ENCODE measurements at regions not wholly inside any gene's neighbourhood (a gene's known extent, or its start where the extent isn't known, plus 50 kb on each side); places are given as distances from the start of the nearest gene placed in this dataset.
"Not testable (repeated sequence)": the region's sequence is repeated elsewhere in the genome, so short reads cannot be mapped to it uniquely, and the experiment has no call there.

- TF ChIP-seq, protein P1, sequence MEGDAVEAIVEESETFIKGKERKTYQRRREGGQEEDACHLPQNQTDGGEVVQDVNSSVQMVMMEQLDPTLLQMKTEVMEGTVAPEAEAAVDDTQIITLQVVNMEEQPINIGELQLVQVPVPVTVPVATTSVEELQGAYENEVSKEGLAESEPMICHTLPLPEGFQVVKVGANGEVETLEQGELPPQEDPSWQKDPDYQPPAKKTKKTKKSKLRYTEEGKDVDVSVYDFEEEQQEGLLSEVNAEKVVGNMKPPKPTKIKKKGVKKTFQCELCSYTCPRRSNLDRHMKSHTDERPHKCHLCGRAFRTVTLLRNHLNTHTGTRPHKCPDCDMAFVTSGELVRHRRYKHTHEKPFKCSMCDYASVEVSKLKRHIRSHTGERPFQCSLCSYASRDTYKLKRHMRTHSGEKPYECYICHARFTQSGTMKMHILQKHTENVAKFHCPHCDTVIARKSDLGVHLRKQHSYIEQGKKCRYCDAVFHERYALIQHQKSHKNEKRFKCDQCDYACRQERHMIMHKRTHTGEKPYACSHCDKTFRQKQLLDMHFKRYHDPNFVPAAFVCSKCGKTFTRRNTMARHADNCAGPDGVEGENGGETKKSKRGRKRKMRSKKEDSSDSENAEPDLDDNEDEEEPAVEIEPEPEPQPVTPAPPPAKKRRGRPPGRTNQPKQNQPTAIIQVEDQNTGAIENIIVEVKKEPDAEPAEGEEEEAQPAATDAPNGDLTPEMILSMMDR (IDR thresholded peaks at IDR 0.05): peak; percentile 11; the same call in 1 of the 2 replicates
- H3K27ac ChIP-seq: not testable (repeated sequence)
Measured at GRCh38 chr1:25007390-25008191, 77.5 kb upstream of the RUNX3 start.

GRCh38 chr1:25006770-25007169 lies 76.7 kb upstream of the RUNX3 start:
- TF ChIP-seq, protein P1 (IDR thresholded peaks at IDR 0.05): no peak
- TF ChIP-seq ZFX (IDR thresholded peaks at IDR 0.05; ENCODE audit: borderline replicate concordance): no peak
- H3K27ac ChIP-seq: no peak overlapping the region

- TF ChIP-seq ZFX (IDR thresholded peaks at IDR 0.05; ENCODE audit: borderline replicate concordance): no peak
- H3K27ac ChIP-seq: no peak overlapping the region
Measured at GRCh38 chr1:25004355-25004754, 74.3 kb upstream of the RUNX3 start.

- no peak overlapping the region for H3K27ac ChIP-seq
- TF ChIP-seq ZFX (IDR thresholded peaks at IDR 0.05; ENCODE audit: borderline replicate concordance): no peak
- TF ChIP-seq, protein P1 (IDR thresholded peaks at IDR 0.05): no peak
Measured at GRCh38 chr1:25003457-25004190, 73.5 kb upstream of the RUNX3 start.

DNA sequence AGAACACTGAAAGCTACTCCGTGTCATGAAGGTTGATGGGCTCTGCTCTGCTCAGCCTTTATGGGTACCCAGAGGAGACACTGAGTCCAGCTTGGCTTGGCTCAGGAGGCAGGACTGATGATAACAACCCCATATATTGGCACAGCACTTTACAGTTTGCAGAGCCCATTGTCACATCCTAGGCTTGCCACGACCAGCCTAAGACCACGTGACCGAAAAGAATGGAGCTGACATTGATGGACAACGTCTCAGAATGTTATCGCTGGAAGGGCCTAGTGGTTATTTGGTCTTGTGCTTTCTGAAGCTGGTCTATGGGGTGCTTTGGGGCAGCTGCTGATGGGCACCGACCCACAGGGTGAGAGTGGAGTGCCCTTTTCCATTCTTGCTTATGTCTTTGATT lies 72.9 kb upstream of the RUNX3 start:
- no peak for TF ChIP-seq ZFX (IDR thresholded peaks at IDR 0.05; ENCODE audit: borderline replicate concordance)
- TF ChIP-seq, protein P1 (IDR thresholded peaks at IDR 0.05): no peak
- no peak overlapping the region for H3K27ac ChIP-seq

GRCh38 chr1:25001125-25001915 lies 71.2 kb upstream of the RUNX3 start:
- H3K27ac ChIP-seq: no peak overlapping the region
- TF ChIP-seq ZFX (IDR thresholded peaks at IDR 0.05; ENCODE audit: borderline replicate concordance): no peak
- TF ChIP-seq, protein P1 (IDR thresholded peaks at IDR 0.05): no peak

DNA sequence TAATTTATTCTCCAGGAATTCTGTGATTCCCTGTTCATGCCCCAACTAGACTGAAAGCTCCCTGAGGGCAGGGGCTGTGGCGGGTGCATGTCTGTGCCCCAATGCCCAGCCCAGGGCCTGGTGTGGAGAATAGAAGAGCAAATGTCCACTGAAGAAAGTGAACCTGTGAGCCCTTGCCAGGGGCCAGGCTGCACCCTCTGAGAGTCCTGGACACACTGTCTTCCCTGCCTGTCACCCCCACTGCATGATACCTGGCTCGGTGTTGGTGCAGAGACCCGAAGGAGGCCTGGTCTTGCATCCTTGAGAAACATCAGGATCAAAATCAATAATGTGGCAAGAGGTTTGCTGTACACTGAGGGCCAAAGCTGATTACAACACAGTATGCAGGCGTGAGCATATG lies 69.8 kb upstream of the RUNX3 start:
- TF ChIP-seq ZFX (IDR thresholded peaks at IDR 0.05; ENCODE audit: borderline replicate concordance): no peak
- TF ChIP-seq, protein P1 (IDR thresholded peaks at IDR 0.05): no peak
- no peak overlapping the region for H3K27ac ChIP-seq
